ENCODE measurements at regions not wholly inside any gene's neighbourhood (a gene's known extent, or its start where the extent isn't known, plus 50 kb on each side); places are given as distances from the start of the nearest gene placed in this dataset.
A peak's percentile ranks its signal among the peaks of the same experiment; 100 is the strongest.

- no peak overlapping the region for H3K4me3 ChIP-seq (ENCODE audit: low read depth, low read length)
- no peak for TF ChIP-seq CTCF (IDR thresholded peaks at IDR 0.05; ENCODE audit: low read depth, low read length)
- in situ Hi-C loops (cut with HindIII; ENCODE audit: low sequenced_read_pairs), result no loop called here
- no peak for DNase-seq (ENCODE audit: low read depth, low spot score)
Measured at GRCh38 chr3:116821371-116821770, 111.8 kb downstream of the TUSC7 start.

GRCh38 chr3:116824208-116824607 lies 114.6 kb downstream of the TUSC7 start:
- no peak for DNase-seq (ENCODE audit: low read depth, low spot score)
- TF ChIP-seq CTCF (IDR thresholded peaks at IDR 0.05; ENCODE audit: low read depth, low read length), result no peak
- in situ Hi-C loops (cut with HindIII; ENCODE audit: low sequenced_read_pairs), result no loop called here
- H3K4me3 ChIP-seq (ENCODE audit: low read depth, low read length), result no peak overlapping the region

- no peak overlapping the region for H3K4me3 ChIP-seq (ENCODE audit: low read depth, low read length)
- TF ChIP-seq CTCF (IDR thresholded peaks at IDR 0.05; ENCODE audit: low read depth, low read length), result no peak
- no peak for DNase-seq (ENCODE audit: low read depth, low spot score)
- in situ Hi-C loops (cut with HindIII; ENCODE audit: low sequenced_read_pairs), result no loop called here
Measured at GRCh38 chr3:116833202-116833601, 123.6 kb downstream of the TUSC7 start.

- no peak for TF ChIP-seq CTCF (IDR thresholded peaks at IDR 0.05; ENCODE audit: low read depth, low read length)
- in situ Hi-C loops (cut with HindIII; ENCODE audit: low sequenced_read_pairs), result no loop called here
- no peak overlapping the region for H3K4me3 ChIP-seq (ENCODE audit: low read depth, low read length)
- no peak for DNase-seq (ENCODE audit: low read depth, low spot score)
Measured at GRCh38 chr3:116834816-116835215, 125.2 kb downstream of the TUSC7 start.

GRCh38 chr3:116835658-116836057 lies 126.1 kb downstream of the TUSC7 start:
- no peak for TF ChIP-seq CTCF (IDR thresholded peaks at IDR 0.05; ENCODE audit: low read depth, low read length)
- H3K4me3 ChIP-seq (ENCODE audit: low read depth, low read length), result no peak overlapping the region
- in situ Hi-C loops (cut with HindIII; ENCODE audit: low sequenced_read_pairs), result no loop called here
- no peak for DNase-seq (ENCODE audit: low read depth, low spot score)

GRCh38 chr3:116836286-116836685 lies 126.7 kb downstream of the TUSC7 start:
- TF ChIP-seq CTCF (IDR thresholded peaks at IDR 0.05; ENCODE audit: low read depth, low read length), result no peak
- peak; percentile 14 for DNase-seq (ENCODE audit: low read depth, low spot score)
- in situ Hi-C loops (cut with HindIII; ENCODE audit: low sequenced_read_pairs), result no loop called here
- H3K4me3 ChIP-seq (ENCODE audit: low read depth, low read length), result no peak overlapping the region

- in situ Hi-C loops (cut with HindIII; ENCODE audit: low sequenced_read_pairs), result no loop called here
- TF ChIP-seq CTCF (IDR thresholded peaks at IDR 0.05; ENCODE audit: low read depth, low read length), result no peak
- DNase-seq (ENCODE audit: low read depth, low spot score), result no peak
- H3K4me3 ChIP-seq (ENCODE audit: low read depth, low read length), result no peak overlapping the region
Measured at GRCh38 chr3:116837483-116837882, 127.9 kb downstream of the TUSC7 start.

Measured in astrocyte of the spinal cord (primary cell).